K562 (cell line): ENCODE measurements at regions not wholly inside any gene's neighbourhood (a gene's known extent, or its start where the extent isn't known, plus 50 kb on each side); places are given as distances from the start of the nearest gene placed in this dataset.

Experiments
- ATAC-seq: fragments of 200-7000 bp; cut with Tn5 transposase; 3 replicates; pipeline ENCODE4 v1.9.1; 2020; ENCODE audit warnings: moderate library complexity
- BruUV-seq: library from RNA; stranded (reverse); fragments of 400-500 nt; replicated peaks from 2 replicates; lab custom pipeline; 2021; lab: Mats Ljungman, UMichigan
- CTCF ChIA-PET: fragments of 300-600 bp; formaldehyde crosslinking; extraction: SDS; loops from one replicate; lab custom pipeline; 2021; ENCODE audit warnings: low intra/inter-chr PET ratio; lab: Yijun Ruan, JAX
- POLR2A ChIA-PET: fragments of 300-600, 350-650 bp; sonication (Branson Sonifier 250); formaldehyde crosslinking; extraction: SDS; loops from one replicate; lab custom pipeline; 2021; ENCODE audit warnings: antibody characterized with exemption, inconsistent platforms; lab: Yijun Ruan, JAX
- DNase-seq, 4 experiments: peaks; one replicate each; pipeline versions ENCODE4 v3.0.0 to v3.0.0-alpha.2; 2011 to 2018; ENCODE audit warnings: low spot score in 3 of 4, mixed read lengths in 3 of 4; ENCODE audit errors: extremely low read depth in 1 of 4
- FAIRE-seq: peaks from 2 replicates; lab custom pipeline; 2011; peaks lifted over from hg19 to GRCh38; lab: Jason Lieb, UNC
- H2AFZ ChIP-seq: 2 replicates; pipeline ENCODE4 v1.6.0; 2011; ENCODE audit warnings: low read depth, low read length, control low read depth, inconsistent platforms
- H3K27ac ChIP-seq: fragments of 200-600 bp; 3 replicates; pipeline ENCODE4 v1.8.0; 2011; ENCODE audit warnings: low read depth, mild to moderate bottlenecking, control low read depth, inconsistent platforms, low read length, moderate library complexity, mixed read lengths; ENCODE audit errors: extremely low read depth
- H3K27me3 ChIP-seq, 2 experiments: fragments of 300-600 bp in 1 of 2; 2 replicates in 1 of 2; 3 replicates in 1 of 2; pipeline versions ENCODE4 v1.6.0 to v1.8.0; 2011; ENCODE audit warnings: inconsistent platforms in 2 of 2, low read length in 2 of 2, mild to moderate bottlenecking in 1 of 2, mixed read lengths in 1 of 2, moderate library complexity in 1 of 2; ENCODE audit not compliant: control insufficient read depth in 2 of 2, insufficient read depth in 2 of 2
- H3K36me3 ChIP-seq: fragments of 300-600 bp; 3 replicates; pipeline ENCODE4 v1.8.0; 2011; ENCODE audit warnings: mild to moderate bottlenecking, low read length, inconsistent platforms; ENCODE audit not compliant: control insufficient read depth, insufficient read depth
- H3K4me1 ChIP-seq, 2 experiments: fragments of 200-600 bp in 1 of 2; replicated peaks in 1 of 2; 2 replicates in 1 of 2; 3 replicates in 1 of 2; pipeline versions ENCODE4 v1.5.1 to v1.8.0; 2011; ENCODE audit warnings: inconsistent platforms in 2 of 2, low read length in 2 of 2, mild to moderate bottlenecking in 1 of 2, mixed read lengths in 1 of 2, moderate library complexity in 1 of 2; ENCODE audit not compliant: control insufficient read depth in 2 of 2, insufficient read depth in 2 of 2
- H3K4me2 ChIP-seq: 2 replicates; pipeline ENCODE4 v1.6.1; 2011; ENCODE audit warnings: low read length, control low read depth, inconsistent platforms, mixed read lengths; ENCODE audit not compliant: insufficient read depth
- H3K4me3 ChIP-seq: fragments of 200-600 bp; sonication (generic), shearing (Covaris generic); 2 replicates; pipeline ENCODE4 v1.5.1; 2016; ENCODE audit warnings: control low read depth, inconsistent platforms
- H3K79me2 ChIP-seq: fragments of 200-600 bp; 3 replicates; pipeline ENCODE4 v1.8.0; 2011; ENCODE audit warnings: low read length, inconsistent platforms; ENCODE audit not compliant: control insufficient read depth, insufficient read depth
- H3K9ac ChIP-seq, 2 experiments: 2 replicates each; pipeline versions ENCODE4 v1.6.0 to v1.6.1; 2011; ENCODE audit warnings: low read depth in 2 of 2, low read length in 2 of 2, control low read depth in 1 of 2, inconsistent platforms in 1 of 2, mild to moderate bottlenecking in 1 of 2, mixed read lengths in 1 of 2; ENCODE audit not compliant: insufficient read depth in 1 of 2
- H3K9me1 ChIP-seq: one replicate; pipeline ENCODE4 v1.6.0; 2011; ENCODE audit warnings: inconsistent platforms, mild to moderate bottlenecking, low read length, moderate library complexity; ENCODE audit not compliant: control insufficient read depth, insufficient read depth
- H3K9me3 ChIP-seq: replicated peaks from 2 replicates; pipeline ENCODE4 v1.5.1; 2011; ENCODE audit warnings: low read depth, low read length, inconsistent platforms; ENCODE audit not compliant: control insufficient read depth, insufficient read depth
- H4K20me1 ChIP-seq: replicated peaks from 2 replicates; pipeline ENCODE4 v1.6.1; 2011; ENCODE audit warnings: low read length, inconsistent platforms, mixed read lengths; ENCODE audit not compliant: control insufficient read depth, insufficient read depth
- CBFA2T2 ChIP-seq: fragments of 450-650 bp; conservative IDR thresholded peaks from 2 replicates; pipeline ENCODE4 v1.6.1; 2017; ENCODE audit warnings: mild to moderate bottlenecking
- CREBBP ChIP-seq: IDR thresholded peaks from one replicate; pipeline ENCODE4 v1.6.1; 2012; ENCODE audit warnings: low read depth, mild to moderate bottlenecking, control low read depth, inconsistent platforms, low read length
- EGR1 ChIP-seq: fragments of 450-650 bp; conservative IDR thresholded peaks from 2 replicates; pipeline ENCODE4 v1.6.1; 2017; ENCODE audit warnings: mild to moderate bottlenecking
- HDAC2 ChIP-seq: fragments of 450-650 bp; IDR thresholded peaks from 2 replicates; pipeline ENCODE4 v1.6.1; 2016; ENCODE audit warnings: mild to moderate bottlenecking
- KLF1 ChIP-seq: fragments of 450-650 bp; IDR thresholded peaks from 2 replicates; pipeline ENCODE4 v1.6.1; 2016; ENCODE audit warnings: missing genetic modification characterization, missing compliant biosample characterization
- NCOA4 ChIP-seq: fragments of 450-650 bp; IDR thresholded peaks from 2 replicates; pipeline ENCODE4 v1.6.1; 2018; ENCODE audit warnings: mild to moderate bottlenecking; ENCODE audit not compliant: partially characterized antibody
- NEUROD1 ChIP-seq: fragments of 150-350 bp; IDR thresholded peaks from 2 replicates; pipeline ENCODE4 v1.6.1; 2014; ENCODE audit warnings: borderline replicate concordance, low read length, low read depth; ENCODE audit not compliant: partially characterized antibody
- RBM34 ChIP-seq: fragments of 200-400 bp; formaldehyde crosslinking; IDR thresholded peaks from 2 replicates; pipeline ENCODE4 v1.6.1; 2018; ENCODE audit warnings: low read length, borderline replicate concordance; ENCODE audit not compliant: insufficient read depth
- RHOXF2B ChIP-seq: fragments of 250-450 bp; sonication (Bioruptor Pico); conservative IDR thresholded peaks from 2 replicates; pipeline ENCODE4 v1.5.1; 2021
- SMAD1 ChIP-seq: fragments of 150-350 bp; IDR thresholded peaks from 2 replicates; pipeline ENCODE4 v1.6.1; 2014; ENCODE audit warnings: low read length, low read depth; ENCODE audit not compliant: partially characterized antibody
- ZNF384 ChIP-seq: IDR thresholded peaks from 2 replicates; pipeline ENCODE4 v1.6.1; 2012; ENCODE audit warnings: low read depth, low read length, improper control_type of control experiment
- ZNF444 ChIP-seq: fragments of 250-450 bp; sonication (Bioruptor Pico); IDR thresholded peaks from 2 replicates; pipeline ENCODE4 v1.4.0; 2020; ENCODE audit warnings: mild to moderate bottlenecking, moderate library complexity
- ZNF57 ChIP-seq: fragments of 450-650 bp; formaldehyde crosslinking; IDR thresholded peaks from 2 replicates; pipeline ENCODE4 v1.4.0; 2020; ENCODE audit warnings: mild to moderate bottlenecking, moderate library complexity
- WGBS: fragments of 100-300 bp; shearing (Covaris generic); methylation state at CpG from one replicate; pipeline ENCODE4 v1.1.6; 2016; ENCODE audit warnings: low coverage, mixed read lengths; ENCODE audit not compliant: insufficient coverage; ENCODE audit errors: missing lambda C conversion rate; 5-methylcytosine and 5-hydroxymethylcytosine counted together
- in situ Hi-C: fragments of 300-500 bp; cut with MboI; formaldehyde crosslinking; loops from 4 replicates; pipeline ENCODE4 v1.15.0; 2018; ENCODE audit warnings: inconsistent platforms, mixed read lengths
- intact Hi-C: fragments of 100-400 bp; cut with micrococcal nuclease; formaldehyde crosslinking; loops from 2 replicates; pipeline ENCODE4 v1.14.2; 2022
- TF ChIP-seq, protein P1 (sequence below), 2 experiments: IDR thresholded peaks; 2 replicates each; pipeline ENCODE4 v1.6.1; 2012; ENCODE audit warnings: improper control_type of control experiment in 2 of 2, low read depth in 2 of 2, low read length in 2 of 2, borderline replicate concordance in 1 of 2
- TF ChIP-seq, protein P2 (sequence below), 3 experiments: fragments of 200-800 bp in 1 of 3; sonication (Bioruptor generic) in 1 of 3; sonication (generic) in 1 of 3; formaldehyde crosslinking in 1 of 3; IDR thresholded peaks; 2 replicates each; pipeline versions ENCODE4 v1.6.1 to v1.8.0; 2016 to 2022; ENCODE audit warnings: mild to moderate bottlenecking in 2 of 3, missing compliant biosample characterization in 2 of 3, missing genetic modification characterization in 2 of 3, missing genetic modification reagents in 1 of 3
- TF ChIP-seq, protein P3 (sequence below): sonication (generic); formaldehyde crosslinking; IDR thresholded peaks from 2 replicates; pipeline ENCODE4 v1.8.0; 2022; ENCODE audit warnings: mild to moderate bottlenecking, missing genetic modification reagents

DNA sequence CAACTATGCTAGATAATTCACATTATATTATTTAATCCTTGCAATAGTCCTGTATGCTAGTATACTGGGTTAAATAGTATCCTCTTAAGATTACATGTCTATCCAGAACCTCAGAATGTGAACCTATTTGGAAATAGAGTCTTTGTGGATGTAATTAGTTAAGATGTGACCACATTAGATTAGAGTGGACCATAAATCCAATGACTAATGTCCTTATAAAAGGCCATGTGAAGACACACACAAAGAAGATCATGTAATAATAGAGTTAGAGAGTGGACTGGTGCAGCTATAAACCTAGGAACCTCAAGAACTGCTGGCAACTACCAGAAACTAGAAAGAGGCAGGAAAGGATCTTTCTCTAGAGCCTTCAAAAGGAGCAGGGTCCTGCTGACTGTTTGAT lies 263.6 kb upstream of the PTGER4 start:
- POLR2A ChIA-PET, result no interaction called here

DNA sequence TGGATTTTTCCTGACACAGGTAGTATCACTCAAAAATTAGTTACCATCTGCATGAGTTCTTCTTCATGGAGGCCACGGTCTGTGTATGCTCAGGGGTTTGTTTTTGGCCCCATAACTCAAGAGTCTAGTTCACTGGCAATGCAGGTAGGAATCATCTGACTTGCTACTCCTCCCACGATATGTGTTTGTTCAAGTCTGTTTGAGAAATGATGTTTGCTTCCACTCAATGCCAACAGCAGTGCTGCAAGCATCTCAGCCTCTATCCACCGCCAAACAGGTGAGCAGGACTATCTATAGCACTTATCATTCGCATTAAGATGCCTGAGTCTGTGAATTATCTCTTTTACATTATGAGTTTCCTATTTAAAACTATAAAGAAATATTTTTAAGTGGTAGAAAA lies 264.8 kb upstream of the PTGER4 start:
- Histone ChIP-seq H3K36me3 (no peaks in the 10 kb centered on the region), H3K27me3 (no peaks in the 10 kb centered on the region)
- TF ChIP-seq HDAC2 (no peak), ZNF57 (CRISPR knock-in tag) (no peak), SMAD1 (no peak), RHOXF2B (CRISPR knock-in tag) (no peak), CBFA2T2 (no peak), CREBBP (no peak), NCOA4 (no peak), NEUROD1 (no peak)
- TF ChIP-seq, protein P1, sequence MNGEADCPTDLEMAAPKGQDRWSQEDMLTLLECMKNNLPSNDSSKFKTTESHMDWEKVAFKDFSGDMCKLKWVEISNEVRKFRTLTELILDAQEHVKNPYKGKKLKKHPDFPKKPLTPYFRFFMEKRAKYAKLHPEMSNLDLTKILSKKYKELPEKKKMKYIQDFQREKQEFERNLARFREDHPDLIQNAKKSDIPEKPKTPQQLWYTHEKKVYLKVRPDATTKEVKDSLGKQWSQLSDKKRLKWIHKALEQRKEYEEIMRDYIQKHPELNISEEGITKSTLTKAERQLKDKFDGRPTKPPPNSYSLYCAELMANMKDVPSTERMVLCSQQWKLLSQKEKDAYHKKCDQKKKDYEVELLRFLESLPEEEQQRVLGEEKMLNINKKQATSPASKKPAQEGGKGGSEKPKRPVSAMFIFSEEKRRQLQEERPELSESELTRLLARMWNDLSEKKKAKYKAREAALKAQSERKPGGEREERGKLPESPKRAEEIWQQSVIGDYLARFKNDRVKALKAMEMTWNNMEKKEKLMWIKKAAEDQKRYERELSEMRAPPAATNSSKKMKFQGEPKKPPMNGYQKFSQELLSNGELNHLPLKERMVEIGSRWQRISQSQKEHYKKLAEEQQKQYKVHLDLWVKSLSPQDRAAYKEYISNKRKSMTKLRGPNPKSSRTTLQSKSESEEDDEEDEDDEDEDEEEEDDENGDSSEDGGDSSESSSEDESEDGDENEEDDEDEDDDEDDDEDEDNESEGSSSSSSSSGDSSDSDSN (IDR thresholded peaks at IDR 0.05; ENCODE audit: borderline replicate concordance in 1 of 2, low read depth in 2 of 2, low read length in 2 of 2), result no peak
- TF ChIP-seq, protein P2, sequence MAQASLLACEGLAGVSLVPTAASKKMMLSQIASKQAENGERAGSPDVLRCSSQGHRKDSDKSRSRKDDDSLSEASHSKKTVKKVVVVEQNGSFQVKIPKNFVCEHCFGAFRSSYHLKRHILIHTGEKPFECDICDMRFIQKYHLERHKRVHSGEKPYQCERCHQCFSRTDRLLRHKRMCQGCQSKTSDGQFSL (CRISPR knock-in tag; IDR thresholded peaks at IDR 0.05), result no peak
- TF ChIP-seq, protein P2 (tag; IDR thresholded peaks at IDR 0.05), result no peak
- TF ChIP-seq, protein P3, sequence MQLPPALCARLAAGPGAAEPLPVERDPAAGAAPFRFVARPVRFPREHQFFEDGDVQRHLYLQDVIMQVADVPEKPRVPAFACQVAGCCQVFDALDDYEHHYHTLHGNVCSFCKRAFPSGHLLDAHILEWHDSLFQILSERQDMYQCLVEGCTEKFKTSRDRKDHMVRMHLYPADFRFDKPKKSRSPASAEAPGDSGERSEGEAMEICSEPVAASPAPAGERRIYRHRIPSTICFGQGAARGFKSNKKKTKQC (CRISPR knock-in tag), result no peak
- TF ChIP-seq, all 486 proteins: peak for 0
- H3K9me1 ChIP-seq, result no peaks in the 10 kb centered on the region
- no peak overlapping the region for H3K27ac ChIP-seq
- no peak for FAIRE-seq
- no peak for ATAC-seq
- H3K4me1 ChIP-seq, result no peaks in the 10 kb centered on the region
- intact Hi-C loops, result no loop called here
- DNase-seq, result no peak
- CTCF ChIA-PET, result no interaction called here
- H4K20me1 ChIP-seq, result no peaks in the 10 kb centered on the region
- H3K9ac ChIP-seq, result no peak overlapping the region
- no TSS peak for BruUV-seq
- POLR2A ChIA-PET, result no interaction called here
- H2AFZ ChIP-seq, result no peak overlapping the region
- WGBS, result 0% methylated on average over 4 of the region's 4 CpGs
- in situ Hi-C loops, result no loop called here
- no peaks in the 10 kb centered on the region for H3K9me3 ChIP-seq
- H3K4me2 ChIP-seq, result no peak overlapping the region
- H3K79me2 ChIP-seq, result no peaks in the 10 kb centered on the region
- H3K4me3 ChIP-seq, result no peak overlapping the region

More for the DNA sequence above, 263.6 kb upstream of the PTGER4 start:
- Histone ChIP-seq H3K27me3 (no peaks in the 10 kb centered on the region), H3K36me3 (no peaks in the 10 kb centered on the region), H3K9ac (no peak overlapping the region), H3K4me2 (no peak overlapping the region), H3K9me3 (no peaks in the 10 kb centered on the region), H3K4me1 (no peaks in the 10 kb centered on the region), H2AFZ (no peak overlapping the region), H3K79me2 (no peaks in the 10 kb centered on the region), H3K4me3 (no peak overlapping the region), H3K27ac (no peak overlapping the region), H3K9me1 (no peaks in the 10 kb centered on the region), H4K20me1 (no peaks in the 10 kb centered on the region)
- TF ChIP-seq ZNF444 (CRISPR knock-in tag) (no peak), EGR1 (no peak), RBM34 (no peak), ZNF384 (no peak), KLF1 (no peak)
- CTCF ChIA-PET, result no interaction called here
- FAIRE-seq, result no peak
- no TSS peak for BruUV-seq
- ATAC-seq, result no peak
- in situ Hi-C loops (no loop called here), intact Hi-C loops (no loop called here)
- DNase-seq, result no peak
